Medulla oblongata (tissue), 1 donor: ENCODE measurements at regions not wholly inside any gene's neighbourhood (a gene's known extent, or its start where the extent isn't known, plus 50 kb on each side); places are given as distances from the start of the nearest gene placed in this dataset.

Experiments
- DNase-seq: peaks from one replicate; pipeline ENCODE4 v3.0.0-alpha.2; 2015; ENCODE audit errors: extremely low spot score

- no peak for DNase-seq
These were observed 246.9 kb upstream of the TANK start for GRCh38 chr2:160913323-160913722.

- DNase-seq = no peak
These were observed 246.0 kb upstream of the TANK start for GRCh38 chr2:160914217-160914616.

GRCh38 chr2:160916300-160916699 lies 243.9 kb upstream of the TANK start:
- no peak for DNase-seq

GRCh38 chr2:160917850-160918249 lies 242.4 kb upstream of the TANK start:
- DNase-seq = no peak

GRCh38 chr2:160918258-160918657 lies 242.0 kb upstream of the TANK start:
- no peak for DNase-seq

- DNase-seq = peak; percentile 42
These were observed 241.2 kb upstream of the TANK start for GRCh38 chr2:160918906-160919503.

GRCh38 chr2:160920061-160920460 lies 240.2 kb upstream of the TANK start:
- no peak for DNase-seq

GRCh38 chr2:160920791-160921303 lies 239.4 kb upstream of the TANK start:
- DNase-seq = no peak

GRCh38 chr2:160921386-160921964 lies 238.8 kb upstream of the TANK start:
- no peak for DNase-seq

GRCh38 chr2:160924936-160925353 lies 235.3 kb upstream of the TANK start:
- no peak for DNase-seq

GRCh38 chr2:160925956-160926355 lies 234.3 kb upstream of the TANK start:
- no peak for DNase-seq

- DNase-seq = no peak
These were observed 232.9 kb upstream of the TANK start for GRCh38 chr2:160927324-160927723.

GRCh38 chr2:160928854-160929301 lies 231.3 kb upstream of the TANK start:
- DNase-seq = no peak

- no peak for DNase-seq
These were observed 228.7 kb upstream of the TANK start for GRCh38 chr2:160931531-160931930.

- no peak for DNase-seq
These were observed 227.3 kb upstream of the TANK start for GRCh38 chr2:160932960-160933359.

- DNase-seq = no peak
These were observed 226.0 kb upstream of the TANK start for GRCh38 chr2:160934263-160934662.

- DNase-seq = no peak
These were observed 225.2 kb upstream of the TANK start for GRCh38 chr2:160934991-160935390.

GRCh38 chr2:160936044-160936806 lies 224.0 kb upstream of the TANK start:
- DNase-seq = no peak

GRCh38 chr2:160940271-160940670 lies 220.0 kb upstream of the TANK start:
- DNase-seq = no peak

- no peak for DNase-seq
These were observed 219.5 kb upstream of the TANK start for GRCh38 chr2:160940699-160941098.

GRCh38 chr2:160941290-160941846 lies 218.9 kb upstream of the TANK start:
- DNase-seq = no peak

GRCh38 chr2:160942476-160943142 lies 217.6 kb upstream of the TANK start:
- no peak for DNase-seq
